HG03064 (cell line): ENCODE measurements at regions not wholly inside any gene's neighbourhood (a gene's known extent, or its start where the extent isn't known, plus 50 kb on each side); places are given as distances from the start of the nearest gene placed in this dataset.

Source experiments
- ATAC-seq: cut with Tn5 transposase; IDR thresholded peaks from one replicate; pipeline ENCODE4 v1.9.1; 2021; ENCODE audit warnings: low read depth; ENCODE audit not compliant: unreplicated experiment

DNA sequence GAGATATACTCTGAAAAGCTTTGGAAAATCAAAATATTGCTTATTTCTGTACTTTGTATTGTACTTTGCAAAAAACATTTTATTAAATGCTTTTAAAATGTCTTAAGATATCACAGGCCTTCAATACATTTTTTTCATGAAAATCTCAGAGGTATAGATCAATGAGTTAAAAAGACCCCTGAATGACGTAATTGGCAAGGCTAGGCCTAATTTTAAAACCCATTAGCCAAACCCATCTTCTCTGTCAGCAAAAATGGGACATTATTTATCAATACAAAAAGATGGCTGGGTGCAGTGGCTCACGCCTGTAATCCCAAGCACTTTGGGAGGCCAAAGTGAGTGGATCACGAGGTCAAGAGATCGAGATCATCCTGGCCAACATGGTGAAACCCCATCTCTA, 84.8 kb upstream of the PAK5 start:
- ATAC-seq: no peak

- ATAC-seq: no peak
These were observed 82.0 kb upstream of the PAK5 start for GRCh38 chr20:9920866-9921265.

DNA sequence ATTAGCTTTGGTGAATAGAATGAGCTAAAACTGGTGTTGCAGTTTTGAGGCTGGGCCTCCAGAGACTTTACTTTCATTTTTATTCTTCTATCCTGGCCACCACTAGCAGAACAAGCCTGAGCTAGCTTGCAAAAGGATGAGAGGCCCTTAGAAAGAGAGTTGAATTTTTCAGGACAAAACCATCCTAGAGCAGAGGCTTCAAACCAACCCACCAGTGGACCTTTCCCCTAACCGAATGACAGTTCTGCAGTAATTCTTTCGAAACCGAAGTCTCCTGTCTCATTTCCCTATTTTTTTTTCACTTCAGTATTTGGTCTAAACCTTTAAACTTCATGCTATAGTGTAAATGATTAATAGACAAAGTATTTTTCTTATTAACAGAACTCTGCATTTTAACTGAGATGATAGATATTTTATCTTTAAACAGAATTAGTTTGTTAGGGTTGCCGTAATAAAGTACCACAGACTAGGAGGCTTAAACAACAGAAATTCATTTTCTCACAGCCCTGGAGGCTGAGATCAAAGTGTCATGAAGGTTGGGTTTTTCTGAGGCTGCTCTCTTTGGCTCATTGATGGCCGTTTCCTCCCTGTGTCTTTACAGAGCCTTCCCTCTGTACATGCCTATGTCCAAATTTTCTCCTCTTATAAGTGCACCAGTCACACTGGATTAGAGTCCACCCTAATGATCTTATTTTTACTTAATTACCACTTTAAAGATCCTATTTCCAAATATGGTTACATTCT, 80.6 kb upstream of the PAK5 start:
- no peak for ATAC-seq

DNA sequence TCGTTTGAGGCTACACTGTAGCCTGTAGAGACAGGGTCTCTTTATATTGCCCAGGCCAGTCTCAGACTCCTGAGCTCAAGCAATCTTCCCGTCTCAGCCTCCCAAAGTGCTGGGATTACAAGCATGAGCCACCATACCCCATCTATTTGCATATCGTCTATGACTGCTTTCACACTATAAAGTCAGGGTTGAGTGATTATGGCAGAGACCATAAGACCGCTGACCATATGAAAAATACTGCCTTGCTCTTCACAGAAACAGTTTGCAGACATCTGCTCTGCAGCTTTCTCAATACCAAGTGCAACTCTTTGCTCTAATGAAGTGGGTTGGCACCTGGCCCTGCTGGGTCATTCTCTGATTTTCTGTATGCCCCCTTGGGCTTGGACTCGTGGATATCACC, 79.5 kb upstream of the PAK5 start:
- ATAC-seq: no peak

DNA sequence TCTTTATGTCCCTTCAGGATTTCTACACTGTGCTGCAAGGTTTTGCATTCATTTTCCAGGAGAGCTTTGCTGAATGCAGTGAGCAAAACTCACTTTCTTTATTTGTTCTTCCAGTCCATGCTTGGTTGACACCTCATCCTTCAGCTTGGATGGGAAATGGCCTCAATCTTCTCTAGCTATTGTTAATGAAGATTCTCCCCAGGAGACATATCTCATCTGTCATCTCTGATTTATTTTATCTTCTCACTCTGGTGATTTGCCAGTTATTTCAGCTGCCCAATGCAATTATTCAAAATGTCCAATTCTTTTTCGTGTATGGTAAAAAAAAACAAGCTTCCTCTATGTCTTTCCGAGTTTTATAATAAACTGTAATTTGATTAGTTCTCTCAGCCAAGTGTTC, 77.9 kb upstream of the PAK5 start:
- ATAC-seq: no peak

DNA sequence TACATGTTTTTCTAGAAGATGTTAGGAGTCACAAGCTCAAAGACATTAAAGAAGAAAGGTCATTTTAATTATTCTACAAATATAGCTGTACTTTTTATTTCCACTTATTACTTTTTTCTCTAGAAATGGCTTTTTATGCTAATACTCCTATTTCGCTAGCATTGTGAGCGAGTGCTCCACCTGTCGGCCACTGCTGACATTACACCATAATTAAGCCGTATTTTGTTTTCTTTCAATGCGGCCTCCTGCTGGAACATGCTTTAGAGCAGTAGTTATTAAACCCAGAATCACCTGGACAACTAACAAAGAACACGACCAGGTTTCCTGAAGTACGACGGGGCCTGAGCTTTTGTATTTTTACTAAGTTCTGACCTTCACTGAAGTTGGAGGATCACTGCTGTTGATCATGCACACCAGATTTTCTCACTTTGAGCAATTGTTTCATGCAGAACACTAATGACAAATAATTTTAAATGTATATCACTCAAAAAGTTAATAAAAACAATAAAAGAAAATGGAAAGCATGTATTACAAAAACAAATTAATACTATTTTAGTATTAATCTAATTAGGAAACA, 74.1 kb upstream of the PAK5 start:
- ATAC-seq: no peak

DNA sequence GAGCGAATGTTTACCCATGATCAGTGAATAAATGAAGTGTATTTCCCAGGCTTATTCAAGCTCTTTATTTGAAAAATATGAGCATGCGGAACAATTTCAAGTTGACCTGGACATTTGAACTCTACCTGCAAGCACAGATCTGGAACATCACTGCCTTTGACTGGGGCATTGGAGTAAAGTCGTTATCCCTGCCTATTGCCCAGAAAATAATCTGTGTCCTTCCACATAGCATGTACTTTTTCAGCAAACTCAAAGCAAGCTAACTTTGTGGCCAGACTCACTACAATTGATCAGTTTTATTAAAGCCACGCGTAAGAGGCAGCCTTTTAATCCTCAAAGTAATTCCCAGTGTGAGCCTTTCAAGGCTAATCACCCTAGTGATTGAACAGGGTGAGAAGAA, 73.4 kb upstream of the PAK5 start:
- ATAC-seq: no peak

GRCh38 chr20:9911519-9911918, 72.6 kb upstream of the PAK5 start:
- no peak for ATAC-seq

GRCh38 chr20:9909167-9909566, 70.3 kb upstream of the PAK5 start:
- ATAC-seq: no peak

- no peak for ATAC-seq
These were observed 64.3 kb upstream of the PAK5 start for GRCh38 chr20:9903048-9903655.

DNA sequence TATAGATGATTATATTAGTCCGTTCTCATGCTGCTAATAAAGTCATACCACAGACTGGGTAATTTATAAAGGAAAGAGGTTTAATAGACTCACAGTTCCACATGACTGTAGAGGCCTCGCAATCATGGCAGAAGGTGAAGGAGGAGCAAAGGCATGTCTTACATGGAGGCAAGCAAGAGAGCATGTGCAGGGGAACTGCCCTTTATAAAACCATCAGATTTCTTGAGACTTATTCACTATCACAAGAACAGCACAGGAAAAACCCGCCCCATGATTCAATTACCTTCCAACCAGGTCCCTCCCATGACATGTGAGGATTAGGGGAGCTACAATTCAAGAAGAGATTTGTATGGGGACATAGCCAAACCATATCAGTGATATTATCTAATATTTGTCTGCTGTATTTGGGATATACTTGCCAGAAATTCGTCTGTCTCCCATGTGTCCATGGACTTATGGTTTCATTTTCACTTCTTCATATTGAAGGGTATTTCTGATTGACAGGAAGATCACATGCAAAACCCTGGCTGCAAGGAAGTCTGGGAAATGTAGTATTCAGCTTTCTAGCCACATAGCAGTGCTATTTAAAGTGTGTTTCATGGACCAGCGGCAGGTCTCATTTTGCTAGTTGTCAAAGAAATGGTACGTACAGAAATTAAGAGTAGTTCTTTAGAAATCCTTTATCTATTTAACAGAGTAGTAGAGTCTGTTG, 50.5 kb upstream of the PAK5 start:
- ATAC-seq: no peak
